HG03135 (cell line): ENCODE measurements at regions not wholly inside any gene's neighbourhood (a gene's known extent, or its start where the extent isn't known, plus 50 kb on each side); places are given as distances from the start of the nearest gene placed in this dataset.

Experiments used
- ATAC-seq: cut with Tn5 transposase; IDR thresholded peaks from one replicate; pipeline ENCODE4 v1.9.1; 2021; ENCODE audit warnings: mild to moderate bottlenecking, moderate library complexity; ENCODE audit not compliant: unreplicated experiment

GRCh38 chr5:35436400-35437057 lies 181.1 kb upstream of the SPEF2 start:
- ATAC-seq, result no peak

GRCh38 chr5:35430381-35431162 lies 187.1 kb upstream of the SPEF2 start:
- no peak for ATAC-seq

- no peak for ATAC-seq
These were observed 189.9 kb upstream of the PRLR start for GRCh38 chr5:35420200-35420599.

GRCh38 chr5:35417040-35417439 lies 186.8 kb upstream of the PRLR start:
- ATAC-seq, result no peak

GRCh38 chr5:35416217-35416988 lies 186.1 kb upstream of the PRLR start:
- ATAC-seq, result no peak

- ATAC-seq, result no peak
These were observed 185.0 kb upstream of the PRLR start for GRCh38 chr5:35415309-35415708.

- no peak for ATAC-seq
These were observed 179.1 kb upstream of the PRLR start for GRCh38 chr5:35409361-35409760.

GRCh38 chr5:35408146-35408545 lies 177.9 kb upstream of the PRLR start:
- ATAC-seq, result no peak

- ATAC-seq, result no peak
These were observed 177.4 kb upstream of the PRLR start for GRCh38 chr5:35407697-35408096.

- ATAC-seq, result no peak
These were observed 175.7 kb upstream of the PRLR start for GRCh38 chr5:35405938-35406337.

GRCh38 chr5:35404701-35405100 lies 174.4 kb upstream of the PRLR start:
- ATAC-seq, result no peak

- ATAC-seq, result no peak
These were observed 163.6 kb upstream of the PRLR start for GRCh38 chr5:35393901-35394300.

- no peak for ATAC-seq
These were observed 154.4 kb upstream of the PRLR start for GRCh38 chr5:35384658-35385057.

GRCh38 chr5:35383041-35383440 lies 152.8 kb upstream of the PRLR start:
- no peak for ATAC-seq

- ATAC-seq, result no peak
These were observed 147.4 kb upstream of the PRLR start for GRCh38 chr5:35377653-35378052.

- ATAC-seq, result no peak
These were observed 144.3 kb upstream of the PRLR start for GRCh38 chr5:35374584-35374983.

GRCh38 chr5:35373249-35373648 lies 143.0 kb upstream of the PRLR start:
- ATAC-seq, result no peak

GRCh38 chr5:35372482-35372881 lies 142.2 kb upstream of the PRLR start:
- ATAC-seq, result no peak

GRCh38 chr5:35371951-35372426 lies 141.7 kb upstream of the PRLR start:
- ATAC-seq, result no peak

GRCh38 chr5:35370871-35371270 lies 140.6 kb upstream of the PRLR start:
- ATAC-seq, result no peak

- no peak for ATAC-seq
These were observed 139.9 kb upstream of the PRLR start for GRCh38 chr5:35369965-35370790.
